ENCODE measurements at regions not wholly inside any gene's neighbourhood (a gene's known extent, or its start where the extent isn't known, plus 50 kb on each side); places are given as distances from the start of the nearest gene placed in this dataset.

- ATAC-seq (ENCODE audit: low read depth) (no peak), DNase-seq (ENCODE audit: low spot score) (no peak)
- TF ChIP-seq, protein P1, sequence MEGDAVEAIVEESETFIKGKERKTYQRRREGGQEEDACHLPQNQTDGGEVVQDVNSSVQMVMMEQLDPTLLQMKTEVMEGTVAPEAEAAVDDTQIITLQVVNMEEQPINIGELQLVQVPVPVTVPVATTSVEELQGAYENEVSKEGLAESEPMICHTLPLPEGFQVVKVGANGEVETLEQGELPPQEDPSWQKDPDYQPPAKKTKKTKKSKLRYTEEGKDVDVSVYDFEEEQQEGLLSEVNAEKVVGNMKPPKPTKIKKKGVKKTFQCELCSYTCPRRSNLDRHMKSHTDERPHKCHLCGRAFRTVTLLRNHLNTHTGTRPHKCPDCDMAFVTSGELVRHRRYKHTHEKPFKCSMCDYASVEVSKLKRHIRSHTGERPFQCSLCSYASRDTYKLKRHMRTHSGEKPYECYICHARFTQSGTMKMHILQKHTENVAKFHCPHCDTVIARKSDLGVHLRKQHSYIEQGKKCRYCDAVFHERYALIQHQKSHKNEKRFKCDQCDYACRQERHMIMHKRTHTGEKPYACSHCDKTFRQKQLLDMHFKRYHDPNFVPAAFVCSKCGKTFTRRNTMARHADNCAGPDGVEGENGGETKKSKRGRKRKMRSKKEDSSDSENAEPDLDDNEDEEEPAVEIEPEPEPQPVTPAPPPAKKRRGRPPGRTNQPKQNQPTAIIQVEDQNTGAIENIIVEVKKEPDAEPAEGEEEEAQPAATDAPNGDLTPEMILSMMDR (IDR thresholded peaks at IDR 0.05; ENCODE audit: poor library complexity, severe bottlenecking): no peak
- no peaks in the 10 kb centered on the region for H3K9me3 ChIP-seq (ENCODE audit: severe bottlenecking)
- H3K4me3 ChIP-seq (ENCODE audit: severe bottlenecking): no peak overlapping the region
- no peaks in the 10 kb centered on the region for H3K4me1 ChIP-seq (ENCODE audit: insufficient read depth, poor library complexity, severe bottlenecking)
- no peak overlapping the region for H3K27ac ChIP-seq (ENCODE audit: poor library complexity, severe bottlenecking)
- H3K27me3 ChIP-seq (ENCODE audit: insufficient read depth, poor library complexity, severe bottlenecking): peaks cover 3% of the 10 kb centered on the region
- H3K36me3 ChIP-seq (ENCODE audit: low read depth): no peaks in the 10 kb centered on the region
These were observed 355.9 kb upstream of the HNRNPA3 start for GRCh38 chr2:176856683-176857082.

DNA sequence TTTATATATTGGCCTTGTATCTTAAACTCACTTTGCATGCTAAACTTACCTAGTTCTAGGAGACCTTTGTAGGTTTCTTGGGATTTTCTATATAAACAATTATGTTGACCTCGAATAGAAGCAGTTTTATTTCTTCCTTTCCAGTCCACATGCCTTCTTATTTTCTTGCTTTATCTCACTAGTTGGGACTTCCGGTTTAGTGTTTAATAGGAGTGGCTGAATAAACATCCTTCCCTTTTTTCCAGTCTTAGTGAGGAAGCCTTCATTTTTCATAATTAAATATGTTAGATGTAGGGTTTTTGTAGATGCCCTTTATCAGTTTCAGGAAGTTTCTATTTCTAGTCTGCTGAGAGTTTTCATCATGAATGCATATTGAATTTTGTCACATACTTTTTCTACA lies 347.3 kb upstream of the HNRNPA3 start:
- no peak overlapping the region for H3K4me3 ChIP-seq (ENCODE audit: severe bottlenecking)
- H3K36me3 ChIP-seq (ENCODE audit: low read depth): no peaks in the 10 kb centered on the region
- no peak for DNase-seq (ENCODE audit: low spot score)
- no peaks in the 10 kb centered on the region for H3K9me3 ChIP-seq (ENCODE audit: severe bottlenecking)
- TF ChIP-seq, protein P1 (IDR thresholded peaks at IDR 0.05; ENCODE audit: poor library complexity, severe bottlenecking): no peak
- H3K4me1 ChIP-seq (ENCODE audit: insufficient read depth, poor library complexity, severe bottlenecking): no peaks in the 10 kb centered on the region
- no peak for ATAC-seq (ENCODE audit: low read depth)
- no peak overlapping the region for H3K27ac ChIP-seq (ENCODE audit: poor library complexity, severe bottlenecking)
- H3K27me3 ChIP-seq (ENCODE audit: insufficient read depth, poor library complexity, severe bottlenecking): peaks cover 6% of the 10 kb centered on the region

GRCh38 chr2:176872406-176872805 lies 340.2 kb upstream of the HNRNPA3 start:
- no peak for DNase-seq (ENCODE audit: low spot score)
- Histone ChIP-seq H3K27ac (ENCODE audit: poor library complexity, severe bottlenecking) (no peak overlapping the region), H3K4me1 (ENCODE audit: insufficient read depth, poor library complexity, severe bottlenecking) (no peaks in the 10 kb centered on the region), H3K4me3 (ENCODE audit: severe bottlenecking) (no peak overlapping the region), H3K36me3 (ENCODE audit: low read depth) (no peaks in the 10 kb centered on the region), H3K9me3 (ENCODE audit: severe bottlenecking) (no peaks in the 10 kb centered on the region), H3K27me3 (ENCODE audit: insufficient read depth, poor library complexity, severe bottlenecking) (peaks cover 9% of the 10 kb centered on the region)
- no peak for ATAC-seq (ENCODE audit: low read depth)
- TF ChIP-seq, protein P1 (IDR thresholded peaks at IDR 0.05; ENCODE audit: poor library complexity, severe bottlenecking): no peak

- ATAC-seq (ENCODE audit: low read depth): no peak
- DNase-seq (ENCODE audit: low spot score): no peak
- no peaks in the 10 kb centered on the region for H3K9me3 ChIP-seq (ENCODE audit: severe bottlenecking)
- TF ChIP-seq, protein P1 (IDR thresholded peaks at IDR 0.05; ENCODE audit: poor library complexity, severe bottlenecking): no peak
- no peaks in the 10 kb centered on the region for H3K4me1 ChIP-seq (ENCODE audit: insufficient read depth, poor library complexity, severe bottlenecking)
- no peaks in the 10 kb centered on the region for H3K36me3 ChIP-seq (ENCODE audit: low read depth)
- H3K27ac ChIP-seq (ENCODE audit: poor library complexity, severe bottlenecking): no peak overlapping the region
- H3K4me3 ChIP-seq (ENCODE audit: severe bottlenecking): no peak overlapping the region
- peaks cover 9% of the 10 kb centered on the region for H3K27me3 ChIP-seq (ENCODE audit: insufficient read depth, poor library complexity, severe bottlenecking)
These were observed 339.2 kb upstream of the HNRNPA3 start for GRCh38 chr2:176873403-176873802.

DNA sequence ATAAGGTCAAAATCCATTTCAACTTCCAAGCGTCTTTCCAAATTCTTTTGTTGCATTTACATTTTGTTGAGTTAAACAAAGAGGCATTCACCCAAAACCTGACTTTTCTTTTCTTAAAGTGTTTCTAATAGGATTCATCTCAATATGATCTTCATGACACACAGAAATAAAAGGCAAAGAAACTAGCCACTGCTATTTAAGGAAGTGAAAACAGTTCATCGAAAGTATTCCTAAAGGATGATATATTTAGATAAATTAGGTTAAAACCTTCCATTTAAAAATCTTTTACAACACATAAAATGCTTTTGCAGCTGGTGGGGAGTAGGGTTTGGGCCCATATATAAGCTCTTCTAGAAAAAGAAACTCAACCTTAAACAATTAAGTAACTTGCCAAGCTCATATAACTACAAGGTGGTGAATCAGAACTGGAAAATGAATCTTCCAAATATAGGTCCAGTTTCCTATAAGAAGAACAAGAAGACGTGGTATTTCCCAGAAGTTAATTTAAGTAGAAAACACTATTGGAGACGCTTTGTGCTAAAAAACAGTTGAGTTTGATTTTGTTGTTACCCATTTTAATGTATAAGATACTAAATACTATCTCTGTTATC lies 336.0 kb upstream of the HNRNPA3 start:
- Histone ChIP-seq H3K27me3 (ENCODE audit: insufficient read depth, poor library complexity, severe bottlenecking) (peaks cover 9% of the 10 kb centered on the region), H3K36me3 (ENCODE audit: low read depth) (no peaks in the 10 kb centered on the region), H3K9me3 (ENCODE audit: severe bottlenecking) (no peaks in the 10 kb centered on the region), H3K27ac (ENCODE audit: poor library complexity, severe bottlenecking) (no peak overlapping the region), H3K4me1 (ENCODE audit: insufficient read depth, poor library complexity, severe bottlenecking) (no peaks in the 10 kb centered on the region), H3K4me3 (ENCODE audit: severe bottlenecking) (no peak overlapping the region)
- DNase-seq (ENCODE audit: low spot score) (no peak), ATAC-seq (ENCODE audit: low read depth) (no peak)
- TF ChIP-seq, protein P1 (IDR thresholded peaks at IDR 0.05; ENCODE audit: poor library complexity, severe bottlenecking): no peak

Data from RWPE2 (cell line).